H1 (cell line): ENCODE measurements at regions not wholly inside any gene's neighbourhood (a gene's known extent, or its start where the extent isn't known, plus 50 kb on each side); places are given as distances from the start of the nearest gene placed in this dataset.

Experiments used
- CTCF ChIA-PET: fragments of 300-600 bp; sonication (Branson Sonifier 250); formaldehyde crosslinking; loops from one replicate; lab custom pipeline; 2021; ENCODE audit not compliant: partially characterized antibody; lab: Charles Lee
- POLR2A ChIA-PET: fragments of 300-600 bp; sonication (Branson Sonifier 250); formaldehyde crosslinking; loops from one replicate; lab custom pipeline; 2021; ENCODE audit warnings: inconsistent platforms; ENCODE audit not compliant: partially characterized antibody; lab: Charles Lee
- DNase-seq, 2 experiments: peaks; one replicate each; pipeline versions ENCODE4 v3.0.0 to v3.0.0-alpha.2; 2010 to 2022; ENCODE audit warnings: low spot score in 2 of 2, low read depth in 1 of 2, mixed read lengths in 1 of 2
- FAIRE-seq: peaks from 2 replicates; lab custom pipeline; 2011; peaks lifted over from hg19 to GRCh38; lab: Jason Lieb, UNC
- H2AFZ ChIP-seq: 2 replicates; pipeline ENCODE4 v1.8.1; 2012; ENCODE audit warnings: low read length, inconsistent platforms
- H2AK5ac ChIP-seq: 2 replicates; pipeline ENCODE4 v1.6.1; 2013; ENCODE audit warnings: low read depth, low read length
- H2BK120ac ChIP-seq: replicated peaks from 2 replicates; pipeline ENCODE3; 2013; ENCODE audit warnings: low read depth, low read length, inconsistent platforms
- H2BK12ac ChIP-seq: 2 replicates; pipeline ENCODE4 v1.6.1; 2013; ENCODE audit warnings: low read depth, low read length
- H2BK15ac ChIP-seq: 2 replicates; pipeline ENCODE4 v1.6.1; 2013; ENCODE audit warnings: low read length
- H2BK20ac ChIP-seq: 2 replicates; pipeline ENCODE4 v1.6.1; 2013; ENCODE audit warnings: low read length
- H2BK5ac ChIP-seq: 2 replicates; pipeline ENCODE4 v1.6.1; 2013; ENCODE audit warnings: low read depth, low read length
- H3K14ac ChIP-seq: 2 replicates; pipeline ENCODE4 v1.6.1; 2013; ENCODE audit warnings: inconsistent platforms; ENCODE audit not compliant: insufficient read length
- H3K18ac ChIP-seq: 2 replicates; pipeline ENCODE4 v1.6.1; 2013; ENCODE audit warnings: low read length; ENCODE audit errors: extremely low read depth
- H3K23ac ChIP-seq: 2 replicates; pipeline ENCODE4 v1.6.1; 2013; ENCODE audit warnings: inconsistent platforms; ENCODE audit not compliant: insufficient read length
- H3K23me2 ChIP-seq: 2 replicates; pipeline ENCODE4 v1.6.1; 2013; ENCODE audit warnings: low read depth, low read length
- H3K27ac ChIP-seq: 2 replicates; pipeline ENCODE4 v1.6.1; 2011; ENCODE audit warnings: low read depth, low read length, inconsistent platforms
- H3K27me3 ChIP-seq, 4 experiments: replicated peaks in 1 of 4; 1 replicate in 1 of 4; 2 replicates in 3 of 4; pipeline versions ENCODE4 v1.6.1 to v1.8.1; 2011 to 2013; ENCODE audit warnings: low read length in 3 of 4, mild to moderate bottlenecking in 3 of 4, inconsistent platforms in 2 of 4, mixed read lengths in 2 of 4, moderate library complexity in 1 of 4; ENCODE audit not compliant: control insufficient read depth in 3 of 4, insufficient read depth in 3 of 4; ENCODE audit errors: extremely low read depth in 1 of 4
- H3K36me3 ChIP-seq, 4 experiments: 2 replicates each; pipeline versions ENCODE4 v1.6.1 to v1.8.1; 2011 to 2013; ENCODE audit warnings: mild to moderate bottlenecking in 4 of 4, low read length in 3 of 4, moderate library complexity in 2 of 4, control low read depth in 1 of 4, inconsistent platforms in 1 of 4; ENCODE audit not compliant: insufficient read depth in 4 of 4, control insufficient read depth in 2 of 4
- H3K4ac ChIP-seq: replicated peaks from 2 replicates; pipeline ENCODE3; 2013; ENCODE audit warnings: low read length, low read depth, mixed read lengths, inconsistent platforms; ENCODE audit not compliant: insufficient read length
- H3K4me1 ChIP-seq, 4 experiments: replicated peaks in 1 of 4; 1 replicate in 1 of 4; 2 replicates in 3 of 4; pipeline versions ENCODE4 v1.6.1 to v1.8.1; 2011 to 2013; ENCODE audit warnings: low read length in 3 of 4, inconsistent platforms in 2 of 4, mixed read lengths in 1 of 4; ENCODE audit not compliant: insufficient read depth in 4 of 4, control insufficient read depth in 3 of 4
- H3K4me2 ChIP-seq, 2 experiments: 2 replicates each; pipeline versions ENCODE4 v1.6.1 to v1.8.1; 2011 to 2013; ENCODE audit warnings: low read depth in 2 of 2, low read length in 2 of 2, control low read depth in 1 of 2, inconsistent platforms in 1 of 2, mild to moderate bottlenecking in 1 of 2; ENCODE audit not compliant: insufficient read depth in 1 of 2
- H3K4me3 ChIP-seq, 4 experiments: fragments of 200-600, 300-600 bp in 1 of 4; sonication (generic), shearing (Covaris generic), sonication (Bioruptor Twin) in 1 of 4; 2 replicates each; pipeline versions ENCODE4 v1.5.1 to v1.8.1; 2011 to 2016; ENCODE audit warnings: low read length in 4 of 4, low read depth in 3 of 4, control low read depth in 2 of 4, inconsistent platforms in 2 of 4, mild to moderate bottlenecking in 2 of 4, mixed read lengths in 1 of 4, moderate library complexity in 1 of 4; ENCODE audit not compliant: insufficient read depth in 2 of 4; ENCODE audit errors: extremely low read depth in 1 of 4
- H3K56ac ChIP-seq: replicated peaks from 2 replicates; pipeline ENCODE3; 2013; ENCODE audit warnings: low read depth, mild to moderate bottlenecking, mixed read lengths, low read length, inconsistent platforms; ENCODE audit not compliant: insufficient read length
- H3K79me1 ChIP-seq: 2 replicates; pipeline ENCODE4 v1.6.1; 2013; ENCODE audit warnings: low read depth, low read length, control low read depth
- H3K79me2 ChIP-seq, 2 experiments: 2 replicates each; pipeline versions ENCODE4 v1.6.1 to v1.8.1; 2012 to 2013; ENCODE audit warnings: low read length in 2 of 2, mild to moderate bottlenecking in 2 of 2, inconsistent platforms in 1 of 2; ENCODE audit not compliant: insufficient read depth in 2 of 2, control insufficient read depth in 1 of 2
- H3K9ac ChIP-seq, 4 experiments: replicated peaks in 1 of 4; 1 replicate in 1 of 4; 2 replicates in 3 of 4; pipeline versions ENCODE4 v1.6.1 to v1.8.1; 2011 to 2013; ENCODE audit warnings: low read depth in 3 of 4, low read length in 3 of 4, control low read depth in 2 of 4, mild to moderate bottlenecking in 2 of 4, moderate library complexity in 2 of 4, inconsistent platforms in 1 of 4; ENCODE audit errors: extremely low read depth in 1 of 4
- H3K9me3 ChIP-seq, 2 experiments: 2 replicates each; pipeline versions ENCODE4 v1.6.1 to v1.8.1; 2012 to 2013; ENCODE audit warnings: mild to moderate bottlenecking in 2 of 2, moderate library complexity in 2 of 2, control low read depth in 1 of 2, inconsistent platforms in 1 of 2, low read depth in 1 of 2, low read length in 1 of 2, mixed read lengths in 1 of 2; ENCODE audit not compliant: insufficient read depth in 2 of 2
- H4K20me1 ChIP-seq, 2 experiments: replicated peaks in 1 of 2; 2 replicates each; pipeline versions ENCODE3 to v1.8.1; 2011 to 2013; ENCODE audit warnings: inconsistent platforms in 2 of 2, low read length in 2 of 2, mild to moderate bottlenecking in 1 of 2; ENCODE audit not compliant: insufficient read depth in 2 of 2, control insufficient read depth in 1 of 2
- H4K5ac ChIP-seq: 2 replicates; pipeline ENCODE4 v1.6.1; 2013; ENCODE audit warnings: low read length, low read depth, mixed read lengths, inconsistent platforms; ENCODE audit not compliant: insufficient read length
- H4K8ac ChIP-seq: 2 replicates; pipeline ENCODE4 v1.8.0; 2013; ENCODE audit warnings: mild to moderate bottlenecking, moderate library complexity, low read length, inconsistent platforms; ENCODE audit not compliant: insufficient read depth; ENCODE audit errors: extremely low read depth
- H4K91ac ChIP-seq: replicated peaks from 2 replicates; pipeline ENCODE3; 2013; ENCODE audit warnings: low read length, mixed read lengths, inconsistent platforms; ENCODE audit not compliant: insufficient read length
- BRCA1 ChIP-seq: IDR thresholded peaks from 2 replicates; pipeline ENCODE4 v1.6.1; 2012; ENCODE audit warnings: low read depth, low read length, improper control_type of control experiment
- CHD1 ChIP-seq: IDR thresholded peaks from 2 replicates; pipeline ENCODE4 v1.6.1; 2012; ENCODE audit warnings: low read depth, low read length, improper control_type of control experiment
- CREB1 ChIP-seq: IDR thresholded peaks from 2 replicates; pipeline ENCODE4 v1.6.1; 2012; ENCODE audit warnings: inconsistent platforms
- CTBP2 ChIP-seq: IDR thresholded peaks from 2 replicates; pipeline ENCODE4 v1.7.0; 2011; ENCODE audit warnings: borderline replicate concordance, mild to moderate bottlenecking, moderate library complexity, mixed read lengths, low read length; ENCODE audit not compliant: insufficient read depth, insufficient read length
- EP300 ChIP-seq, 2 experiments: IDR thresholded peaks; 1 replicate in 1 of 2; 2 replicates in 1 of 2; pipeline ENCODE4 v1.6.1; 2011 to 2012; ENCODE audit warnings: low read depth in 2 of 2, low read length in 2 of 2, mild to moderate bottlenecking in 2 of 2, borderline replicate concordance in 1 of 2, inconsistent platforms in 1 of 2, moderate library complexity in 1 of 2
- GTF2F1 ChIP-seq: IDR thresholded peaks from 2 replicates; pipeline ENCODE4 v1.6.1; 2012; ENCODE audit warnings: low read depth, low read length, improper control_type of control experiment, borderline replicate concordance
- MAFK ChIP-seq: IDR thresholded peaks from 2 replicates; pipeline ENCODE4 v1.6.1; 2012; ENCODE audit warnings: low read depth, mild to moderate bottlenecking, improper control_type of control experiment, low read length
- RAD21 ChIP-seq, 2 experiments: IDR thresholded peaks in 1 of 2; conservative IDR thresholded peaks in 1 of 2; 2 replicates each; pipeline ENCODE4 v1.6.1; 2011; ENCODE audit warnings: low read depth in 2 of 2, low read length in 2 of 2, improper control_type of control experiment in 1 of 2, inconsistent platforms in 1 of 2, mild to moderate bottlenecking in 1 of 2, moderate library complexity in 1 of 2
- RBBP5 ChIP-seq: IDR thresholded peaks from 2 replicates; pipeline ENCODE4 v1.7.1; 2012; ENCODE audit warnings: low read depth, mild to moderate bottlenecking, inconsistent platforms, low read length, moderate library complexity, borderline replicate concordance
- TEAD4 ChIP-seq: IDR thresholded peaks from 2 replicates; pipeline ENCODE4 v1.6.1; 2012; ENCODE audit warnings: low read depth, low read length, inconsistent platforms, mixed read lengths
- WGBS, 2 experiments: shearing (Covaris generic) in 1 of 2; methylation state at CpG; one replicate each; pipeline versions ENCODE4 v1.1.6 to v1.1.7; 2013 to 2015; ENCODE audit warnings: low lambda C conversion rate in 2 of 2, mixed read lengths in 2 of 2, inconsistent platforms in 1 of 2, low coverage in 1 of 2, missing lambda C conversion rate in 1 of 2; ENCODE audit not compliant: insufficient replicate concordance in 2 of 2, insufficient coverage in 1 of 2, insufficient read length in 1 of 2; ENCODE audit errors: extremely low coverage in 1 of 2, missing lambda C conversion rate in 1 of 2; 5-methylcytosine and 5-hydroxymethylcytosine counted together

- POLR2A ChIA-PET: no interaction called here
Observed at GRCh38 chr13:88066847-88067246, 395.7 kb downstream of the SLITRK5 start.

More at GRCh38 chr13:88066847-88067246, 395.7 kb downstream of the SLITRK5 start:
- no peak overlapping the region for H2BK5ac ChIP-seq
- no peak overlapping the region for H3K18ac ChIP-seq
- DNase-seq (no peak), FAIRE-seq (no peak)
- H3K4me1 ChIP-seq: no peaks in the 10 kb centered on the region
- H3K36me3 ChIP-seq: no peaks in the 10 kb centered on the region
- no peak overlapping the region for H3K27ac ChIP-seq
- no peak overlapping the region for H2AK5ac ChIP-seq
- no peaks in the 10 kb centered on the region for H3K27me3 ChIP-seq
- no peak overlapping the region for H3K4me3 ChIP-seq
- H3K9me3 ChIP-seq: no peaks in the 10 kb centered on the region
- H2BK15ac ChIP-seq: no peak overlapping the region
- no peak overlapping the region for H4K8ac ChIP-seq
- no peak overlapping the region for H3K9ac ChIP-seq
- H3K23ac ChIP-seq: no peak overlapping the region
- H3K23me2 ChIP-seq: no peaks in the 10 kb centered on the region
- no peak overlapping the region for H4K5ac ChIP-seq
- no peaks in the 10 kb centered on the region for H3K79me1 ChIP-seq
- H2BK20ac ChIP-seq: no peak overlapping the region
- no peak overlapping the region for H2AFZ ChIP-seq
- CTCF ChIA-PET: interaction anchor here (2.4 to 3.0 kb wide), 2 partner anchors 15 to 22 kb away, joined by 8 to 10 read pairs; no protein-coding TSS in a partner anchor
- H4K91ac ChIP-seq: no peak overlapping the region
- H2BK120ac ChIP-seq: no peak overlapping the region
- TF ChIP-seq CTBP2: no peak
- TF ChIP-seq GTF2F1: no peak
- no peak for TF ChIP-seq BRCA1
- TF ChIP-seq RAD21 (IDR thresholded peaks at IDR 0.05 in 1 of 2, conservative IDR thresholded peaks at IDR 0.05 in 1 of 2; ENCODE audit: low read depth in 2 of 2, low read length in 2 of 2): no peak
- no peak for TF ChIP-seq CREB1
- TF ChIP-seq TEAD4: no peak
- TF ChIP-seq RBBP5: no peak
- no peak for TF ChIP-seq EP300 (IDR thresholded peaks at IDR 0.05; ENCODE audit: borderline replicate concordance in 1 of 2, low read depth in 2 of 2, low read length in 2 of 2)
- TF ChIP-seq CHD1: no peak
- TF ChIP-seq MAFK: no peak
- H3K4me2 ChIP-seq: no peak overlapping the region
- H4K20me1 ChIP-seq: no peaks in the 10 kb centered on the region
- no peak overlapping the region for H3K4ac ChIP-seq
- no peak overlapping the region for H3K56ac ChIP-seq
- H3K14ac ChIP-seq: no peak overlapping the region
- WGBS, 2 experiments: 87% methylated on average over 2 of the region's 2 CpGs; no CpG with 5 or more reads in 1 of the 2 experiments
- no peak overlapping the region for H2BK12ac ChIP-seq
- H3K79me2 ChIP-seq: no peaks in the 10 kb centered on the region
